IPS-18a (cell line): ENCODE measurements at regions not wholly inside any gene's neighbourhood (a gene's known extent, or its start where the extent isn't known, plus 50 kb on each side); places are given as distances from the start of the nearest gene placed in this dataset.

ENCODE experiments used
- H3K27ac ChIP-seq: one replicate; pipeline ENCODE4 v1.5.1; 2013; ENCODE audit warnings: low read length
- H3K27me3 ChIP-seq: one replicate; pipeline ENCODE4 v1.6.1; 2013; ENCODE audit warnings: mild to moderate bottlenecking, low read length; ENCODE audit not compliant: control insufficient read depth, insufficient read depth
- H3K36me3 ChIP-seq: one replicate; pipeline ENCODE4 v1.6.1; 2013; ENCODE audit warnings: low read depth, low read length; ENCODE audit not compliant: control insufficient read depth
- H3K4me1 ChIP-seq: one replicate; pipeline ENCODE4 v1.6.1; 2013; ENCODE audit warnings: low read depth, low read length; ENCODE audit not compliant: control insufficient read depth
- H3K4me3 ChIP-seq: one replicate; pipeline ENCODE4 v1.5.1; 2013; ENCODE audit warnings: low read length
- H3K9ac ChIP-seq: one replicate; pipeline ENCODE4 v1.6.1; 2013; ENCODE audit warnings: mild to moderate bottlenecking, low read length, moderate library complexity
- H3K9me3 ChIP-seq: one replicate; pipeline ENCODE4 v1.6.1; 2013; ENCODE audit warnings: low read depth, low read length; ENCODE audit not compliant: control insufficient read depth

DNA sequence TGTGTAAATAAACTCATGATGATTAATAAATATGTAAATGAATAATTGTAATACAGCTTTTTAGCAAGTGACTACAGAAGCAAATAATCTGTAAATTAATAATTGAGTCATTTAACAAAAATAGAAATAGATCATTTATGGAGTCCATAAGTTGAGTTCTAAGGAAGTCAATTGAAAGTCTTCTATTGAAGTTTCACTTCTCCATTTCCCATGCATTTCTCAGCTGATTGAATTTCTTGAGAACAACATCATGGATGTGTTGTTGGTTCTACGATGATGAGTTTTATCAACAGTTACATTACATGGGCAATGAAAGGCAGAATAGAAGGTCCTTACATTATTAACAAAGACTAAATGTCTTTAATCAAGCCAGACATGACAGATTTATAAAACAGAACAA lies 290.4 kb downstream of the MAP2K6 start:
- no peaks in the 10 kb centered on the region for H3K36me3 ChIP-seq
- no peaks in the 10 kb centered on the region for H3K4me1 ChIP-seq
- no peak overlapping the region for H3K27ac ChIP-seq
- H3K27me3 ChIP-seq, result no peaks in the 10 kb centered on the region
- peaks cover under 1% of the 10 kb centered on the region for H3K9me3 ChIP-seq
- no peak overlapping the region for H3K9ac ChIP-seq
- no peak overlapping the region for H3K4me3 ChIP-seq

DNA sequence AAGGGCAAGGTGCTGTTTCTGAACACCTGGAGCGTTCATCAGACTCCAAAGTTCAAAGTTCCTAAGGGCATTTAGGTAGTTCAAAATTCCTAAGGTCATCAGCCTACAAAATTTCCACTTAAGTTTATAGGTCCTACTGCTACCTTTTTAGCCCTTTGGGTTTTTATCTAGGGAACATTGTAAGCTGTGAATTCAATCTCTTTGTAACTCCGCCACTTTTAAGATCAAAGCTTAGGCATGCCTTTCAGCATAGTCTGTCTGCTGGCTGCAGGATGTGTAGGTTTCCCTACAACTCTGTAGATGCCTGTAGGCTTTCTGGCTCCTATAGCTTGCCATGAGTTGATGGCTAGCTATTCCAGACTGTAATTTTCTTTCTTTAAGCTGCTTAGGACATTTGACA lies 291.6 kb downstream of the MAP2K6 start:
- no peaks in the 10 kb centered on the region for H3K27me3 ChIP-seq
- no peaks in the 10 kb centered on the region for H3K9me3 ChIP-seq
- no peak overlapping the region for H3K4me3 ChIP-seq
- H3K36me3 ChIP-seq, result no peaks in the 10 kb centered on the region
- H3K9ac ChIP-seq, result no peak overlapping the region
- H3K27ac ChIP-seq, result no peak overlapping the region
- H3K4me1 ChIP-seq, result no peaks in the 10 kb centered on the region

DNA sequence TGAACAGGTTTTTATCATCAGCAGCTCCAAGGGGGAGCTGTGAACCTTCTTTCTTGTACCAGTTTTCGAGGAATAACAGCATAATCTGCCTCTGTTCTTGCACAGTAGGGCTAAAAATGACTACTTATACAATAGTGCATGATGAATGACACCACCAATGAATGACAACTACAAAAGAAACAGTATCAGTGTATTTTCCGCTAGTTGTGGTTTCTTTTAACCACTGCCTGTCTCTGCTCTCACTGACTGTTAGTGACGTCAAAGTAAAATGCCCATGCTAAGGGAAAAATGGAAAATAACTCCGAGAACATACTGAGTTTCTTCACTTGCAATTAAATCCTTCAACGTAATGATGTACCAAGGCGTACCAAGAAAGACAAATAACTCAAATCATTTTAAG lies 294.9 kb downstream of the MAP2K6 start:
- Histone ChIP-seq H3K9ac (no peak overlapping the region), H3K4me1 (no peaks in the 10 kb centered on the region), H3K36me3 (no peaks in the 10 kb centered on the region), H3K9me3 (no peaks in the 10 kb centered on the region), H3K27me3 (no peaks in the 10 kb centered on the region), H3K4me3 (no peak overlapping the region), H3K27ac (no peak overlapping the region)

DNA sequence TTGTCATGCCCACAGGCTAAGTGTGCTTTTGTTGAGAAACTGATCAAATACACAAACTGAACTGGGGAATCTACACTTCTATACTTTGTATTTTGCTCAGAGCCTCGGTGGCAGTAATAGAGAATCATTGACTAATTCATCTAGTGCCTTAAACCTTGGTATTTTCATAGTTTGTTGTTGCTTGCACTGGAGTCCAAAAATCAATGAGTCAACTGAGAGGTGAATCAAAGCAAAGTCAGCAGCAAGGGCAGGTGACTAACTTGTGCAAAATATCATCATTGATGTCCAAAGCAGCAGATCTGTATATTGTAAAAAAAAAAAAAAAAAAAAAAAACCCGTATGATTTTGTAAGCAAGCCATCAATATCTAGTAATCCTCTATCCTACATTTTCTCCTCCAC lies 296.4 kb downstream of the MAP2K6 start:
- no peaks in the 10 kb centered on the region for H3K9me3 ChIP-seq
- H3K4me1 ChIP-seq, result no peaks in the 10 kb centered on the region
- no peaks in the 10 kb centered on the region for H3K27me3 ChIP-seq
- H3K36me3 ChIP-seq, result no peaks in the 10 kb centered on the region
- no peak overlapping the region for H3K4me3 ChIP-seq
- no peak overlapping the region for H3K27ac ChIP-seq
- H3K9ac ChIP-seq, result no peak overlapping the region

DNA sequence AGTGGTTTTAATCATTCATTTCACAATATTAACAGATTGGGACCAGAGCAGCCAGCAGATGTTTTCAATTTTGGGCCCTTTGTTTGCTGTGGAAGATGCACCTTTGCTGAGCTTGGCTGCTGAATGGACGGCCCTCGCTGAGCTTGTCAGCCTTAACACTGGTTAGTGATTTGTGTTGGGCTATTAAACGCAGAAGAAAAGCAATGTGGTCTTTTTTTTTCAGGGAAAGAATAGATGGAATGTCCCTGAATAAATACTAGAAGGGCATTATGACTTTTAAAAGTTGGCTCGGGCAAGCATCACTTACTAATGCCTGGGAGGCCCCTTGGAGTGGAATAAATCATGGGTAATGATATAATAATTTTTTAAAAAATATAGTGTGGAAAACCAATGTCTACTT lies 297.0 kb downstream of the MAP2K6 start:
- Histone ChIP-seq H3K4me1 (no peaks in the 10 kb centered on the region), H3K4me3 (no peak overlapping the region), H3K27ac (no peak overlapping the region), H3K27me3 (no peaks in the 10 kb centered on the region), H3K9ac (no peak overlapping the region), H3K36me3 (no peaks in the 10 kb centered on the region), H3K9me3 (no peaks in the 10 kb centered on the region)

DNA sequence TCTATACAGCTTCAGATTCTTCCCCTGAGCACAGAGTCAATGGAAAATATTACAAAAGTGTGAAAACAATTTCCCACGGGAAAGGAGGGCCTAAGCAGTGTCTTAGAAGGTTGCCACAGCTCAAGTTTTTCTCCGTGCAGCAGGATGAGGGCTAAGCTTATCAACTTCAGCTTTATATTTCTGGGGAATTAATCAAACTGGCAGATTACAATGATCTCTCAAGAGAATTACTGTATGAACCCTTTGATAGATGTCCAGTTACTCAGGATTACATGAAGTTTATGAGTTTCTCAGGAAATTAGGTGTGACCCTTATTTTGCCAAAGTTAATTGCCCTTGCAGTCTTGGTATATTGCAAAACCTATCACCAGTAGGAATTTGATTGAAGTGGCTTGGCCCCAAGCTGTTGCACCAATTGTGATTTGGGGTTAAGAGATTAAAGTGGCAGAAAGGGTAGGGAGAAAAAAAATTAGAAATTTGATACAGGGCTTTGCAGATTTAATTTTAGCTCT lies 298.4 kb downstream of the MAP2K6 start:
- Histone ChIP-seq H3K36me3 (no peaks in the 10 kb centered on the region), H3K9ac (no peak overlapping the region), H3K27me3 (no peaks in the 10 kb centered on the region), H3K4me1 (no peaks in the 10 kb centered on the region), H3K4me3 (no peak overlapping the region), H3K27ac (no peak overlapping the region), H3K9me3 (no peaks in the 10 kb centered on the region)

DNA sequence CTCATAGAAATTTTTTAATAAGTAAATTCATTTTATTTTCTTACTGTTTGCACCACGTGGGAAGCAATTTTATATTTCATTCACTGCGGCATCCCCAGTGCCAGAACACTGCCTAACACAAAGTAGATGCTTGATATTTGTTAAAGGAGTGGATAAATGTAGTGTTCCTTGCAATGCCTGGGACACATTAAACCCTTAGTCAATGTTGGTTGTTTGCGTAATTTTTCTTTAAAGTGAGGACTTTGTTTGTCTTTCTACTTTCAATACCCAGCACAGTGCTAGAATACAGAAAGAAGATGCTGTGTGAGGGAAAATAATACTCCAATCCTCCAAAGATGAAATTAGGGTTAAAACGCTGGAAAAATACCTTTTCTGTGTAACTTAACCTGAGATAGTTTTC lies 299.3 kb downstream of the MAP2K6 start:
- Histone ChIP-seq H3K4me3 (no peak overlapping the region), H3K9me3 (no peaks in the 10 kb centered on the region), H3K36me3 (no peaks in the 10 kb centered on the region)

DNA sequence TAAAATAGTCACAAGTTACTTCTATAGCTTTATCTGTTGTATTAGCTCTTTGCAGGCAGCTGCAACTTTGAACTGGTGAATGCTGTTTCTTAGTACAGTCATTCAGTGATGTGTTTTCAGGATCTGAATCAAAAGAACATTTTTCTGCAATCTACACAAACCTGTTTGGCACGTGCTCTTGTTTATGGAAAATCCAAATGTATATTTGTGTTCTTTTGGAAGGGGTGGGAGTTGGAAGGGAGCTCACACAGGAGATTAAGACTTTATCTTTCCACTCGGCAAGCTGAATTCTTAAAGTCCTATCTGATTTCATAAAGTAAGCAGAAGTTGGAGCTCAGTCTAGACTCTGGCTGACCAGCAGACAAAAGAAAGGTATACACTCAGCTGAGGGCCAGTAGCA lies 300.2 kb downstream of the MAP2K6 start:
- Histone ChIP-seq H3K4me3 (no peak overlapping the region), H3K27me3 (no peaks in the 10 kb centered on the region), H3K4me1 (no peaks in the 10 kb centered on the region), H3K36me3 (no peaks in the 10 kb centered on the region), H3K27ac (no peak overlapping the region), H3K9me3 (no peaks in the 10 kb centered on the region), H3K9ac (no peak overlapping the region)

More for the DNA sequence above, 299.3 kb downstream of the MAP2K6 start:
- Histone ChIP-seq H3K9ac (no peak overlapping the region), H3K27me3 (no peaks in the 10 kb centered on the region), H3K4me1 (no peaks in the 10 kb centered on the region), H3K27ac (no peak overlapping the region)

DNA sequence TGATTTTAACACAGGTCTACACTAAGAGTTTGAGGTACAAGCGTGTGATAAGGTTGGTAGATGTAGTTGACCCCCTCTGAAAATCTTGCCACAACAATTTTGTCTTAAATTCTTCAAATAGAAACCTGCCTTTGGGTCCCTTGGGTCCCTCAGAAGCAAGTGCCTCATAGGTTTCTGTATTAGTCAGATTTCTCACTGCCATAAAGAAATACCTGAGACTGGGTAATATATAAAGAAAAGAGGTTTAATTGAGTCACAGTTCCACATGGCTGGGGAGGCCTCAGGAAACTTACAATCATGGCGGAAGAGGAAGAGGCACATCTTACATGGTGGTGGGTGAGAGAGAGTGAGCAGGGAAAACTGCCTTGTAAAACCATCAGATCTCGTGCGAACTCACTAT lies 301.2 kb downstream of the MAP2K6 start:
- H3K36me3 ChIP-seq, result no peaks in the 10 kb centered on the region
- no peaks in the 10 kb centered on the region for H3K9me3 ChIP-seq
- no peak overlapping the region for H3K27ac ChIP-seq
- H3K4me3 ChIP-seq, result no peak overlapping the region
- no peaks in the 10 kb centered on the region for H3K4me1 ChIP-seq
- H3K27me3 ChIP-seq, result no peaks in the 10 kb centered on the region
- H3K9ac ChIP-seq, result no peak overlapping the region

DNA sequence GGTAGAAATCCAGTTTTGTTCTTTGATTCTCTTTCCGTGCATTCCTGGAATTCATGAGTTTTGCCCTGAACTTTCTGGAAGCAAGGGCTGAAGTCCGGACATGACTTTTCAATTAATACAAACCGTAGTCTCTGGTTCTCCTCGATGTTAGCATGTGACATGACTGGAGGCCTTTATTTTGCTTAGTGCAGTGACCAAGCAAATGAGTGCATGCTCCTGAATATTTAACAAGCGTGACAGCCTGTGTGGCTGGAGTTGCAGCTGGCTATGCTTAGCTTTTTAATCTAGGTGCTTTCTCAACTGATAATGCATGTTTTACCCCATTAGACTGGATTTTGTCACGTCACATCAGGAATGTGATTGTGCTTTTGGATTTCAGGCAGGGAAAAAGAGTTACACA lies 302.1 kb downstream of the MAP2K6 start:
- H3K36me3 ChIP-seq, result no peaks in the 10 kb centered on the region
- no peak overlapping the region for H3K4me3 ChIP-seq
- H3K9me3 ChIP-seq, result no peaks in the 10 kb centered on the region
- H3K27me3 ChIP-seq, result no peaks in the 10 kb centered on the region
- H3K27ac ChIP-seq, result no peak overlapping the region
- H3K4me1 ChIP-seq, result no peaks in the 10 kb centered on the region
- no peak overlapping the region for H3K9ac ChIP-seq

DNA sequence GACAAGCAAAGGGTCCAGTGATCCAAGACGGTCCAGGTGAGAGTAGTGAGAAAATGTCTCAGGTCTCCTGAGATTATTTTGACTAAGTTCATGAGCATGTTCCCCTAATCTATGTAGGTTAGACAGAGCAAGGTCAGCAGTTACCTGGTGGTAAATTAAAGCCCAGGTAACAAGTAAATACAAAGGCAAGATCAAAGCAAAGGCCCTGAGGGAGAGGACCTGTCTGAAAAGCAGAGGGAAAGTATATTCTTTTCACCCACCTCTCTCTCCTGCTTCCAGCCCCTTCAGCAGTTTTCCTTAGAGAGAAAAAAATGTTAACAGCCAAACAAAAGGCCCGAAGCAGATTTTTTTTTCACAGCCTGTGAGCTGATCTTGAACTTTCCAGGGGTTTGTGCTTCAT lies 302.7 kb downstream of the MAP2K6 start:
- no peaks in the 10 kb centered on the region for H3K9me3 ChIP-seq
- H3K4me3 ChIP-seq, result no peak overlapping the region
- H3K27me3 ChIP-seq, result no peaks in the 10 kb centered on the region
- H3K36me3 ChIP-seq, result no peaks in the 10 kb centered on the region
- H3K27ac ChIP-seq, result no peak overlapping the region
- no peak overlapping the region for H3K9ac ChIP-seq
- H3K4me1 ChIP-seq, result no peaks in the 10 kb centered on the region

DNA sequence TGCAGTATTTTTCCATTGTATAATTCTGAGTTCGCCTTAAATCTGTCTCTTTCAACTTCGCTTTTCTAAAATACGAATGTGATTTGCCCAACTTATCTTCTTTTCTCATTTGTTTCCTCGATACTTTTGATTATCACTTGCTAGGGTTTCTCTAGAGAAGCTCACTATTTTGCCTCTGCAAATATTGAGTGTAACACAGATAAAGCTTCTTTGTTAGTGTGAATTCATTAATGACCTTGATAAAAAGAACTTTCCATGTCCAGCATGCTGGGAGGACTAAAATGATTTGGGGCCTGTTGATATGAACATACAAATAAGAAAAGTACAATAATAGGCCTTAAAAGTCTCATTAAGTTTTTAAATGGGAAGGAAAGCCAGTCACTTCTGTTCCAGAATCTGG lies 303.3 kb downstream of the MAP2K6 start:
- Histone ChIP-seq H3K36me3 (no peaks in the 10 kb centered on the region), H3K9me3 (no peaks in the 10 kb centered on the region)

More for the DNA sequence above, 303.3 kb downstream of the MAP2K6 start:
- Histone ChIP-seq H3K4me1 (no peaks in the 10 kb centered on the region), H3K4me3 (no peak overlapping the region), H3K27me3 (no peaks in the 10 kb centered on the region), H3K9ac (no peak overlapping the region), H3K27ac (no peak overlapping the region)
